Esophagus squamous epithelium (tissue), 5 donors: ENCODE measurements at regions not wholly inside any gene's neighbourhood (a gene's known extent, or its start where the extent isn't known, plus 50 kb on each side); places are given as distances from the start of the nearest gene placed in this dataset.

ENCODE experiments used
- DNase-seq: peaks from one replicate; lab custom pipeline; 2025; lab: John Stamatoyannopoulos, UW
- H3K27ac ChIP-seq, 4 donors: fragments of 200-600 bp; sonication (generic); one replicate each; pipeline ENCODE4 v1.5.1; 2016 to 2019; ENCODE audit warnings: mild to moderate bottlenecking in 1 of 4
- H3K27me3 ChIP-seq, 4 donors: fragments of 200-600 bp; sonication (generic); 1 replicate in 3 of 4; 2 replicates in 1 of 4; pipeline versions ENCODE4 v1.5.1 to v1.6.0; 2017 to 2021; ENCODE audit warnings: antibody characterized with exemption in 1 of 4
- H3K36me3 ChIP-seq, 3 donors: fragments of 200-600 bp; sonication (generic); one replicate each; pipeline ENCODE4 v1.5.1; 2016 to 2019
- H3K4me1 ChIP-seq, 3 donors: fragments of 200-600 bp; sonication (generic); one replicate each; pipeline ENCODE4 v1.5.1; 2017 to 2019
- H3K4me3 ChIP-seq, 4 donors: fragments of 200-600 bp; sonication (generic); 1 replicate in 3 of 4; 2 replicates in 1 of 4; pipeline ENCODE4 v1.5.1; 2016 to 2019; ENCODE audit warnings: mild to moderate bottlenecking in 2 of 4, moderate library complexity in 1 of 4
- H3K9me3 ChIP-seq, 3 donors: fragments of 200-600 bp; sonication (generic); one replicate each; pipeline ENCODE4 v1.5.1; 2016 to 2019
- CTCF ChIP-seq, 6 experiments: fragments of 450-650 bp in 4 of 6; fragments of 200-600 bp in 2 of 6; sonication (generic) in 2 of 6; IDR thresholded peaks; one replicate each; pipeline ENCODE4 v1.5.1; 2016 to 2019; ENCODE audit warnings: antibody characterized with exemption in 6 of 6, mild to moderate bottlenecking in 4 of 6, moderate library complexity in 4 of 6
- POLR2A ChIP-seq, 4 donors: fragments of 450-650 bp; IDR thresholded peaks; one replicate each; pipeline ENCODE4 v1.6.1; 2017; ENCODE audit warnings: antibody characterized with exemption in 4 of 4, mild to moderate bottlenecking in 4 of 4, moderate library complexity in 3 of 4
- WGBS, 2 donors: methylation state at CpG; one replicate each; pipeline ENCODE4 v1.1.5; 2018; 5-methylcytosine and 5-hydroxymethylcytosine counted together
- intact Hi-C: fragments of 100-400 bp; cut with DNase I; formaldehyde crosslinking; loops from one replicate; pipeline ENCODE4 v1.15.0; 2022
- donor health status: DM: yes; HTN: yes; CAD: no.

- Histone ChIP-seq H3K4me3 (no peak overlapping the region), H3K4me1 (no peaks in the 10 kb centered on the region), H3K36me3 (no peaks in the 10 kb centered on the region), H3K27me3 (no peaks in the 10 kb centered on the region), H3K27ac (no peak overlapping the region), H3K9me3 (no peaks in the 10 kb centered on the region)
- no peak for DNase-seq
- intact Hi-C loops, result no loop called here
- TF ChIP-seq POLR2A (IDR thresholded peaks at IDR 0.05) (no peak), CTCF (IDR thresholded peaks at IDR 0.05) (no peak)
- 58 to 86% methylated on average over 8 of the region's 8 CpGs for WGBS, 2 donors
These were observed 560.5 kb downstream of the HAO1 start for GRCh38 chr20:7379621-7380220.

DNA sequence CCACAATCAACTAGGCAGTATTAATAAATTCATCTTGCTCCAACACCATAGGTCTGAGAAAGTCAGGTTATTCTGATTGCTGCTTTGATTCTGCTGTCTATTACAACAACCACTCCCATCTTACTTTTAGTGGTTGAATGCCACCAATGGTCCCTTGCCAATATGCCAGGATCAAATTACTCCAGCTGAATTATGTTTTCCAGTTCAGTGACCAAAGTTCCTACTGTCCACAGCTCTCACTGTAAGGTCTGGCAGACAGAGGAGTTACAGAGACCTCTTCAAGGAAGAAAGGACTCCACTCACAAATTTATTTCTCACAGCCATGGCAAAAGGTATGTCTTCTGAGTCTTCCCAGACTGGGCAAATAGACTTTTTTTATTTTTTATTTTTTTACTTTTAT lies 557.0 kb downstream of the HAO1 start:
- no peak overlapping the region for H3K4me3 ChIP-seq
- no peak for DNase-seq
- no peaks in the 10 kb centered on the region for H3K9me3 ChIP-seq
- no peaks in the 10 kb centered on the region for H3K27me3 ChIP-seq
- H3K27ac ChIP-seq, result no peak overlapping the region
- TF ChIP-seq POLR2A (IDR thresholded peaks at IDR 0.05) (no peak), CTCF (IDR thresholded peaks at IDR 0.05) (no peak)
- no peaks in the 10 kb centered on the region for H3K36me3 ChIP-seq
- intact Hi-C loops, result no loop called here
- H3K4me1 ChIP-seq, result no peaks in the 10 kb centered on the region

- no peaks in the 10 kb centered on the region for H3K36me3 ChIP-seq
- H3K4me3 ChIP-seq, result no peak overlapping the region
- DNase-seq, result no peak
- H3K4me1 ChIP-seq, result no peaks in the 10 kb centered on the region
- intact Hi-C loops, result no loop called here
- H3K9me3 ChIP-seq, result no peaks in the 10 kb centered on the region
- 60 to 66% methylated on average over 3 of the region's 3 CpGs for WGBS, 2 donors
- H3K27me3 ChIP-seq, result no peaks in the 10 kb centered on the region
- TF ChIP-seq POLR2A (IDR thresholded peaks at IDR 0.05) (no peak), CTCF (IDR thresholded peaks at IDR 0.05) (no peak)
- H3K27ac ChIP-seq, result no peak overlapping the region
These were observed 552.5 kb downstream of the HAO1 start for GRCh38 chr20:7387638-7388193.

- intact Hi-C loops, result no loop called here
- no peaks in the 10 kb centered on the region for H3K9me3 ChIP-seq
These were observed 551.0 kb downstream of the HAO1 start for GRCh38 chr20:7389216-7389615.

More at GRCh38 chr20:7389216-7389615, 551.0 kb downstream of the HAO1 start:
- H3K27me3 ChIP-seq, result no peaks in the 10 kb centered on the region
- TF ChIP-seq CTCF (IDR thresholded peaks at IDR 0.05) (no peak), POLR2A (IDR thresholded peaks at IDR 0.05) (no peak)
- no peak for DNase-seq
- H3K27ac ChIP-seq, result no peak overlapping the region
- no peaks in the 10 kb centered on the region for H3K4me1 ChIP-seq
- no peak overlapping the region for H3K4me3 ChIP-seq
- H3K36me3 ChIP-seq, result no peaks in the 10 kb centered on the region
